IMR-90 (cell line): ENCODE measurements at regions not wholly inside any gene's neighbourhood (a gene's known extent, or its start where the extent isn't known, plus 50 kb on each side); places are given as distances from the start of the nearest gene placed in this dataset.

ENCODE experiments used
- ATAC-seq: fragments of 200-7000 bp; cut with Tn5 transposase; 2 replicates; pipeline ENCODE4 v1.9.1; 2020; ENCODE audit warnings: low read depth, mild to moderate bottlenecking, moderate library complexity
- BruUV-seq: library from RNA; stranded (reverse); fragments of 400-500 nt; replicated peaks from 2 replicates; lab custom pipeline; 2021; lab: Mats Ljungman, UMichigan
- CTCF ChIA-PET: fragments of 300-600 bp; formaldehyde crosslinking; extraction: SDS; loops from one replicate; lab custom pipeline; 2021; ENCODE audit warnings: antibody characterized with exemption; lab: Yijun Ruan, JAX
- POLR2A ChIA-PET: fragments of 300-600 bp; sonication (Branson Sonifier 250); formaldehyde crosslinking; loops from one replicate; lab custom pipeline; 2022; ENCODE audit warnings: antibody characterized with exemption; ENCODE audit not compliant: unreplicated experiment; lab: Charles Lee
- DNase-seq: peaks from one replicate; pipeline ENCODE4 v3.0.0; 2013
- H2AFZ ChIP-seq: replicated peaks from 2 replicates; pipeline ENCODE3; 2013; ENCODE audit warnings: low read length, mild to moderate bottlenecking; ENCODE audit not compliant: poor library complexity
- H2AK5ac ChIP-seq: 2 replicates; pipeline ENCODE4 v1.6.1; 2013; ENCODE audit warnings: low read depth, low read length, inconsistent platforms
- H2AK9ac ChIP-seq: replicated peaks from 2 replicates; pipeline ENCODE3; 2013; ENCODE audit warnings: mild to moderate bottlenecking, low read depth, low read length, moderate library complexity; ENCODE audit not compliant: poor library complexity
- H2BK120ac ChIP-seq: 2 replicates; pipeline ENCODE4 v1.6.1; 2013; ENCODE audit warnings: low read depth, low read length, inconsistent platforms
- H2BK15ac ChIP-seq: 3 replicates; pipeline ENCODE4 v1.6.1; 2013; ENCODE audit warnings: low read depth, low read length, inconsistent platforms
- H2BK20ac ChIP-seq: 2 replicates; pipeline ENCODE4 v1.6.1; 2013; ENCODE audit warnings: low read depth, mild to moderate bottlenecking, inconsistent platforms, low read length, moderate library complexity
- H2BK5ac ChIP-seq: 2 replicates; pipeline ENCODE4 v1.6.1; 2013; ENCODE audit warnings: mild to moderate bottlenecking, low read depth, low read length, inconsistent platforms; ENCODE audit not compliant: poor library complexity, severe bottlenecking
- H3K14ac ChIP-seq: replicated peaks from 2 replicates; pipeline ENCODE4 v1.6.1; 2013; ENCODE audit warnings: low read depth, low read length, inconsistent platforms
- H3K18ac ChIP-seq: 2 replicates; pipeline ENCODE4 v1.6.1; 2013; ENCODE audit warnings: low read depth, low read length, control low read depth
- H3K23ac ChIP-seq: 2 replicates; pipeline ENCODE4 v1.6.1; 2013; ENCODE audit warnings: low read depth, low read length, inconsistent platforms
- H3K27ac ChIP-seq: 2 replicates; pipeline ENCODE4 v1.5.1; 2013; ENCODE audit warnings: mild to moderate bottlenecking, control low read depth, low read length; ENCODE audit not compliant: insufficient read depth
- H3K27me3 ChIP-seq: 2 replicates; pipeline ENCODE4 v1.6.1; 2013; ENCODE audit warnings: low read length; ENCODE audit not compliant: control insufficient read depth, insufficient read depth
- H3K36me3 ChIP-seq: 2 replicates; pipeline ENCODE4 v1.6.1; 2013; ENCODE audit warnings: low read length, mixed read lengths; ENCODE audit not compliant: control insufficient read depth, insufficient read depth
- H3K4ac ChIP-seq: 2 replicates; pipeline ENCODE4 v1.6.1; 2013; ENCODE audit warnings: low read depth, low read length, inconsistent platforms
- H3K4me1 ChIP-seq: 2 replicates; pipeline ENCODE4 v1.6.1; 2013; ENCODE audit warnings: low read length, mixed read lengths; ENCODE audit not compliant: control insufficient read depth, insufficient read depth
- H3K4me2 ChIP-seq: 2 replicates; pipeline ENCODE4 v1.6.1; 2013; ENCODE audit warnings: low read depth, mild to moderate bottlenecking, control low read depth, low read length, moderate library complexity
- H3K4me3 ChIP-seq: 2 replicates; pipeline ENCODE4 v1.5.1; 2013; ENCODE audit warnings: low read depth, mild to moderate bottlenecking, control low read depth, low read length, moderate library complexity; ENCODE audit not compliant: insufficient read depth
- H3K56ac ChIP-seq: 2 replicates; pipeline ENCODE4 v1.6.1; 2013; ENCODE audit warnings: low read length, inconsistent platforms; ENCODE audit not compliant: insufficient read depth; ENCODE audit errors: extremely low read depth
- H3K79me1 ChIP-seq, 2 experiments: 2 replicates each; pipeline ENCODE4 v1.6.1; 2013; ENCODE audit warnings: low read length in 2 of 2, inconsistent platforms in 1 of 2, low read depth in 1 of 2
- H3K9ac ChIP-seq: 2 replicates; pipeline ENCODE4 v1.6.1; 2013; ENCODE audit warnings: low read depth, low read length, control low read depth
- H3K9me1 ChIP-seq: 2 replicates; pipeline ENCODE4 v1.6.1; 2013; ENCODE audit warnings: low read length, inconsistent platforms; ENCODE audit not compliant: insufficient read depth
- H3K9me3 ChIP-seq: 2 replicates; pipeline ENCODE4 v1.6.1; 2013; ENCODE audit warnings: low read length; ENCODE audit not compliant: control insufficient read depth, insufficient read depth
- H4K20me1 ChIP-seq: 2 replicates; pipeline ENCODE4 v1.6.1; 2013; ENCODE audit warnings: low read length, inconsistent platforms; ENCODE audit not compliant: insufficient read depth
- H4K5ac ChIP-seq: 2 replicates; pipeline ENCODE4 v1.6.1; 2013; ENCODE audit warnings: mild to moderate bottlenecking, low read depth, low read length, control low read depth
- H4K8ac ChIP-seq, 2 experiments: 2 replicates each; pipeline ENCODE4 v1.6.1; 2013; ENCODE audit warnings: low read depth in 2 of 2, low read length in 2 of 2, control low read depth in 1 of 2, inconsistent platforms in 1 of 2
- H4K91ac ChIP-seq: 2 replicates; pipeline ENCODE4 v1.6.1; 2013; ENCODE audit warnings: low read depth, low read length, inconsistent platforms; ENCODE audit not compliant: insufficient read depth
- CTCF ChIP-seq: conservative IDR thresholded peaks from 2 replicates; pipeline ENCODE4 v1.5.1; 2012; ENCODE audit warnings: mild to moderate bottlenecking, low read depth, low read length, improper control_type of control experiment
- ELK1 ChIP-seq: fragments of 150-350 bp; IDR thresholded peaks from 2 replicates; pipeline ENCODE4 v1.6.1; 2016; ENCODE audit warnings: low read depth, mild to moderate bottlenecking, low read length, moderate library complexity, borderline replicate concordance
- MXI1 ChIP-seq: IDR thresholded peaks from 2 replicates; pipeline ENCODE4 v1.6.1; 2012; ENCODE audit warnings: low read depth, mild to moderate bottlenecking, low read length, moderate library complexity, borderline replicate concordance
- RCOR1 ChIP-seq: IDR thresholded peaks from 2 replicates; pipeline ENCODE4 v1.6.1; 2012; ENCODE audit warnings: mild to moderate bottlenecking, low read length, improper control_type of control experiment; ENCODE audit not compliant: insufficient replicate concordance
- WGBS, 2 experiments: methylation state at CpG; one replicate each; pipeline versions ENCODE4 v1.1.5 to v1.1.7; 2013; ENCODE audit warnings: missing lambda C conversion rate in 2 of 2; ENCODE audit not compliant: insufficient read length in 1 of 2; ENCODE audit errors: extremely low coverage in 2 of 2; 5-methylcytosine and 5-hydroxymethylcytosine counted together
- dilution Hi-C: fragments of 300-500 bp; cut with HindIII; formaldehyde crosslinking; loops from one replicate; pipeline ENCODE4 v1.14.3; 2018; ENCODE audit warnings: low sequenced_read_pairs; ENCODE audit not compliant: unreplicated experiment
- in situ Hi-C: fragments of 300-500 bp; cut with MboI; formaldehyde crosslinking; loops from 3 replicates; pipeline ENCODE4 v1.14.3; 2019; ENCODE audit warnings: low sequenced_read_pairs, inconsistent platforms, mixed read lengths
- intact Hi-C: fragments of 100-400 bp; cut with micrococcal nuclease; formaldehyde crosslinking; loops from 2 replicates; pipeline ENCODE4 v1.10.0; 2022

- Histone ChIP-seq H3K4me1 (peaks cover 8% of the 10 kb centered on the region), H3K27ac (no peak overlapping the region), H3K14ac (no peak overlapping the region), H2AK9ac (peak overlapping the region; percentile 18), H4K91ac (peak overlapping the region; percentile 29; the same call in 1 of the 2 replicates), H3K4ac (peak overlapping the region; percentile 32; the same call in 1 of the 2 replicates), H3K56ac (no peak overlapping the region), H2AFZ (no peak overlapping the region), H2BK15ac (peak overlapping the region; percentile 33; the same call in 1 of the 3 replicates), H2AK5ac (peak overlapping the region; percentile 58; the same call in 1 of the 2 replicates), H3K27me3 (no peaks in the 10 kb centered on the region), H2BK20ac (peak overlapping the region; percentile 59), H3K9me3 (no peaks in the 10 kb centered on the region), H3K18ac (no peak overlapping the region), H4K8ac (no peak overlapping the region), H3K9me1 (peaks cover 4% of the 10 kb centered on the region; the same call in 1 of the 2 replicates), H2BK5ac (no peak overlapping the region), H3K9ac (no peak overlapping the region), H3K23ac (no peak overlapping the region), H3K36me3 (no peaks in the 10 kb centered on the region), H3K4me2 (no peak overlapping the region), H4K5ac (no peak overlapping the region), H3K79me1 (no peaks in the 10 kb centered on the region), H3K4me3 (no peak overlapping the region), H2BK120ac (0 out of 2 replicates have a peak overlapping the region, but pooled peaks have one; percentile 10), H4K20me1 (no peaks in the 10 kb centered on the region)
- CTCF ChIA-PET: no interaction called here
- 83% methylated on average over 1 of the region's 5 CpGs; no CpG with 5 or more reads in 1 of the 2 experiments for WGBS, 2 experiments
- POLR2A ChIA-PET: no interaction called here
- TF ChIP-seq ELK1: no peak
- TF ChIP-seq CTCF: no peak
- no peak for TF ChIP-seq MXI1
- no peak for TF ChIP-seq RCOR1
- ATAC-seq (no peak), DNase-seq (no peak)
- BruUV-seq: no TSS peak
- intact Hi-C loops (no loop called here), in situ Hi-C loops (no loop called here), dilution Hi-C loops (no loop called here)
These were observed 155.1 kb upstream of the PPARGC1A start for GRCh38 chr4:24044610-24045589.
